ENCODE measurements at regions not wholly inside any gene's neighbourhood (a gene's known extent, or its start where the extent isn't known, plus 50 kb on each side); places are given as distances from the start of the nearest gene placed in this dataset.

GRCh38 chr5:144918371-144918770 lies 747.7 kb downstream of the KCTD16 start:
- Mint-ChIP-seq H3K27me3 (ENCODE audit: unreplicated experiment) (peaks cover 10% of the 10 kb centered on the region), H3K4me1 (ENCODE audit: unreplicated experiment) (no peaks in the 10 kb centered on the region), H3K36me3 (ENCODE audit: unreplicated experiment) (no peaks in the 10 kb centered on the region), H3K9me3 (ENCODE audit: unreplicated experiment) (no peaks in the 10 kb centered on the region), H3K4me3 (ENCODE audit: unreplicated experiment) (no peak overlapping the region), H3K27ac (ENCODE audit: unreplicated experiment) (no peak overlapping the region)
- no peak for DNase-seq (ENCODE audit: extremely low spot score, unreplicated experiment)
- TF ChIP-seq, protein P1, sequence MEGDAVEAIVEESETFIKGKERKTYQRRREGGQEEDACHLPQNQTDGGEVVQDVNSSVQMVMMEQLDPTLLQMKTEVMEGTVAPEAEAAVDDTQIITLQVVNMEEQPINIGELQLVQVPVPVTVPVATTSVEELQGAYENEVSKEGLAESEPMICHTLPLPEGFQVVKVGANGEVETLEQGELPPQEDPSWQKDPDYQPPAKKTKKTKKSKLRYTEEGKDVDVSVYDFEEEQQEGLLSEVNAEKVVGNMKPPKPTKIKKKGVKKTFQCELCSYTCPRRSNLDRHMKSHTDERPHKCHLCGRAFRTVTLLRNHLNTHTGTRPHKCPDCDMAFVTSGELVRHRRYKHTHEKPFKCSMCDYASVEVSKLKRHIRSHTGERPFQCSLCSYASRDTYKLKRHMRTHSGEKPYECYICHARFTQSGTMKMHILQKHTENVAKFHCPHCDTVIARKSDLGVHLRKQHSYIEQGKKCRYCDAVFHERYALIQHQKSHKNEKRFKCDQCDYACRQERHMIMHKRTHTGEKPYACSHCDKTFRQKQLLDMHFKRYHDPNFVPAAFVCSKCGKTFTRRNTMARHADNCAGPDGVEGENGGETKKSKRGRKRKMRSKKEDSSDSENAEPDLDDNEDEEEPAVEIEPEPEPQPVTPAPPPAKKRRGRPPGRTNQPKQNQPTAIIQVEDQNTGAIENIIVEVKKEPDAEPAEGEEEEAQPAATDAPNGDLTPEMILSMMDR (IDR thresholded peaks at IDR 0.05): no peak

- H3K27me3 Mint-ChIP-seq (ENCODE audit: unreplicated experiment): peaks cover 13% of the 10 kb centered on the region
- H3K4me1 Mint-ChIP-seq (ENCODE audit: unreplicated experiment): no peaks in the 10 kb centered on the region
- H3K4me3 Mint-ChIP-seq (ENCODE audit: unreplicated experiment): no peak overlapping the region
- no peak for DNase-seq (ENCODE audit: extremely low spot score, unreplicated experiment)
- H3K27ac Mint-ChIP-seq (ENCODE audit: unreplicated experiment): no peak overlapping the region
- H3K36me3 Mint-ChIP-seq (ENCODE audit: unreplicated experiment): no peaks in the 10 kb centered on the region
- TF ChIP-seq, protein P1 (IDR thresholded peaks at IDR 0.05): no peak
- H3K9me3 Mint-ChIP-seq (ENCODE audit: unreplicated experiment): no peaks in the 10 kb centered on the region
Observed at GRCh38 chr5:144915452-144915851, 744.8 kb downstream of the KCTD16 start.

DNA sequence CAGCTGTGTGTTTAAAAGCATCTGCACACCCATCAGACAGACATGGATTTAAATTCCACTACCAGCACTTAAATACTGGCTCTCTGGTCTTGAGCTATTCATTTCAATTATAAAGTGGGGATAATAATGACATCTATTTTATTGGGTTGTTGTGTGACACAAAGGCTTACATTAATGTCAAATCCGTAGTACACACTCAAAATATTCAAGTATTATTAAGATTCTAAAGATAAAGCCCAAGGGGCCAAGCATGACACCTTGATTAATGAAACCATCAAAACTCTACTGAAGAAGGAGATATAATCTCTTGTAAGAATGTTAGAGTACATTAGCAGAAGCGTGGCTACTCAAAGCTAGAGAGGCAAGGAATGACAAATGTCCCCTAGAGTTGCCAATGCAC lies 743.0 kb downstream of the KCTD16 start:
- TF ChIP-seq, protein P1 (IDR thresholded peaks at IDR 0.05): no peak
- Mint-ChIP-seq H3K36me3 (ENCODE audit: unreplicated experiment) (no peaks in the 10 kb centered on the region), H3K9me3 (ENCODE audit: unreplicated experiment) (peaks cover 4% of the 10 kb centered on the region), H3K4me3 (ENCODE audit: unreplicated experiment) (no peak overlapping the region), H3K27me3 (ENCODE audit: unreplicated experiment) (peaks cover 11% of the 10 kb centered on the region), H3K27ac (ENCODE audit: unreplicated experiment) (no peak overlapping the region), H3K4me1 (ENCODE audit: unreplicated experiment) (no peaks in the 10 kb centered on the region)
- DNase-seq (ENCODE audit: extremely low spot score, unreplicated experiment): no peak

GRCh38 chr5:144896473-144896872 lies 725.8 kb downstream of the KCTD16 start:
- peaks cover 5% of the 10 kb centered on the region for H3K9me3 Mint-ChIP-seq (ENCODE audit: unreplicated experiment)
- H3K4me3 Mint-ChIP-seq (ENCODE audit: unreplicated experiment): no peak overlapping the region
- no peaks in the 10 kb centered on the region for H3K4me1 Mint-ChIP-seq (ENCODE audit: unreplicated experiment)
- no peak overlapping the region for H3K27ac Mint-ChIP-seq (ENCODE audit: unreplicated experiment)
- H3K27me3 Mint-ChIP-seq (ENCODE audit: unreplicated experiment): no peaks in the 10 kb centered on the region
- H3K36me3 Mint-ChIP-seq (ENCODE audit: unreplicated experiment): no peaks in the 10 kb centered on the region
- TF ChIP-seq, protein P1 (IDR thresholded peaks at IDR 0.05): no peak
- DNase-seq (ENCODE audit: extremely low spot score, unreplicated experiment): no peak

DNA sequence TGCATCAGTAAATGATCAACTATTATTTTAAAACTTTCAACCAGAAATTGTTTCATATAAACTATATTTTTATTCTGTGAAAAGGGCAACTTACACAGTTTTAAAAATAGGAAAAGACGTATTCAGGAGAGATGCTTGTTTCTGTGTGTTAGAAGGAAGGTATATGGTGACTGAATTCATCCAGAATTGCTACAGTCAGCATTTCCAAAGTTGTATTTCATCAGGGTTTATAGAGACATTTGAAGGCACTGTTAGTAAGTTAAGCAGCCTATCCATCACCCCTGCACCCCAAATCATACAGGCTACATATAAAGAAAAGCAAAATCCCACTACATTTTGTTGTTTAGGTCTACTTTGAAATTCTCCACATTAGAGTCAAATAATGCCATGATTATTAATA lies 716.0 kb downstream of the KCTD16 start:
- DNase-seq (ENCODE audit: extremely low spot score, unreplicated experiment): no peak
- Mint-ChIP-seq H3K27me3 (ENCODE audit: unreplicated experiment) (no peaks in the 10 kb centered on the region), H3K4me1 (ENCODE audit: unreplicated experiment) (no peaks in the 10 kb centered on the region), H3K4me3 (ENCODE audit: unreplicated experiment) (no peak overlapping the region), H3K36me3 (ENCODE audit: unreplicated experiment) (no peaks in the 10 kb centered on the region), H3K9me3 (ENCODE audit: unreplicated experiment) (peaks cover 6% of the 10 kb centered on the region), H3K27ac (ENCODE audit: unreplicated experiment) (no peak overlapping the region)
- TF ChIP-seq, protein P1 (IDR thresholded peaks at IDR 0.05): no peak
